Parathyroid adenoma (tissue), 2 donors: ENCODE measurements at regions not wholly inside any gene's neighbourhood (a gene's known extent, or its start where the extent isn't known, plus 50 kb on each side); places are given as distances from the start of the nearest gene placed in this dataset.

Experiments used
- H2AFZ ChIP-seq: fragments of 300-600 bp; sonication (generic); one replicate; pipeline ENCODE4 v1.7.0; 2017; ENCODE audit warnings: antibody characterized with exemption, mild to moderate bottlenecking
- H3K27ac ChIP-seq: fragments of 300-600 bp; sonication (generic); one replicate; pipeline ENCODE4 v1.7.0; 2017
- H3K27me3 ChIP-seq: fragments of 300-600 bp; sonication (generic); one replicate; pipeline ENCODE4 v1.7.0; 2017; ENCODE audit warnings: low read length; ENCODE audit not compliant: control insufficient read depth, insufficient read depth
- H3K36me3 ChIP-seq: fragments of 300-600 bp; sonication (generic); one replicate; pipeline ENCODE4 v1.7.0; 2017; ENCODE audit warnings: low read length; ENCODE audit not compliant: control insufficient read depth, insufficient read depth
- H3K4me1 ChIP-seq: fragments of 300-600 bp; sonication (generic); one replicate; pipeline ENCODE4 v1.7.0; 2017; ENCODE audit warnings: control low read depth
- H3K4me2 ChIP-seq: fragments of 300-600 bp; sonication (generic); one replicate; pipeline ENCODE4 v1.7.0; 2017; ENCODE audit warnings: low read length
- H3K4me3 ChIP-seq: fragments of 300-600 bp; sonication (generic); one replicate; pipeline ENCODE4 v1.7.0; 2017; ENCODE audit warnings: low read depth, low read length
- H3K79me2 ChIP-seq: fragments of 300-600 bp; sonication (generic); one replicate; pipeline ENCODE4 v1.7.0; 2017; ENCODE audit warnings: control low read depth
- H3K9ac ChIP-seq: fragments of 300-600 bp; sonication (generic); one replicate; pipeline ENCODE4 v1.7.0; 2017; ENCODE audit warnings: mild to moderate bottlenecking
- H3K9me3 ChIP-seq: fragments of 300-600 bp; sonication (generic); one replicate; pipeline ENCODE4 v1.7.0; 2017; ENCODE audit warnings: low read length; ENCODE audit not compliant: control insufficient read depth
- TF ChIP-seq, protein P1 (sequence below): fragments of 300-600 bp; sonication (generic); IDR thresholded peaks from one replicate; pipeline ENCODE4 v1.7.0; 2017; ENCODE audit warnings: antibody characterized with exemption, mild to moderate bottlenecking
- donor health status: primary hyperparathyroidism.

DNA sequence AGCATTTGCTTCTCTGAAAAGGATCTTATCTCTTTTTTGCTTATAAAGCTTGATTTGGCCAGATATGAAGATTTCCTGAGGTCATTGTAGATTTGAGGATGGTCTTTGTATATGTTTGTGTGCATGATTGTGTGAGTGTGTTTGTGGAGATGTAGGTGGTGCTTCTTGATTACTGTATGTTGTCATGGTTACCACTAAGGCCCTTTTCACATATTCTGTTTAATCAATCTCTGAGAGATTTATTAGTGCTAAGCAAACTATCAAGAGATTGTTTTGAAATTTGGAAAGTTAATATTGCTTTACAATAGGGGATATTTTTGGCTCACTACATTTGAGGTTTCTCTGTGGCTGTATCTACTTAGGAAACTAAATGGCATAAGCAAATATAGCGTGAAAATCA, 191.7 kb downstream of the S1PR1 start:
- Histone ChIP-seq H3K27me3 (no peaks in the 10 kb centered on the region), H2AFZ (no peak overlapping the region), H3K36me3 (no peaks in the 10 kb centered on the region), H3K4me2 (no peak overlapping the region), H3K9me3 (no peaks in the 10 kb centered on the region), H3K4me3 (no peak overlapping the region), H3K9ac (no peak overlapping the region), H3K79me2 (no peaks in the 10 kb centered on the region), H3K27ac (no peak overlapping the region), H3K4me1 (no peaks in the 10 kb centered on the region)
- TF ChIP-seq, protein P1, sequence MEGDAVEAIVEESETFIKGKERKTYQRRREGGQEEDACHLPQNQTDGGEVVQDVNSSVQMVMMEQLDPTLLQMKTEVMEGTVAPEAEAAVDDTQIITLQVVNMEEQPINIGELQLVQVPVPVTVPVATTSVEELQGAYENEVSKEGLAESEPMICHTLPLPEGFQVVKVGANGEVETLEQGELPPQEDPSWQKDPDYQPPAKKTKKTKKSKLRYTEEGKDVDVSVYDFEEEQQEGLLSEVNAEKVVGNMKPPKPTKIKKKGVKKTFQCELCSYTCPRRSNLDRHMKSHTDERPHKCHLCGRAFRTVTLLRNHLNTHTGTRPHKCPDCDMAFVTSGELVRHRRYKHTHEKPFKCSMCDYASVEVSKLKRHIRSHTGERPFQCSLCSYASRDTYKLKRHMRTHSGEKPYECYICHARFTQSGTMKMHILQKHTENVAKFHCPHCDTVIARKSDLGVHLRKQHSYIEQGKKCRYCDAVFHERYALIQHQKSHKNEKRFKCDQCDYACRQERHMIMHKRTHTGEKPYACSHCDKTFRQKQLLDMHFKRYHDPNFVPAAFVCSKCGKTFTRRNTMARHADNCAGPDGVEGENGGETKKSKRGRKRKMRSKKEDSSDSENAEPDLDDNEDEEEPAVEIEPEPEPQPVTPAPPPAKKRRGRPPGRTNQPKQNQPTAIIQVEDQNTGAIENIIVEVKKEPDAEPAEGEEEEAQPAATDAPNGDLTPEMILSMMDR, result no peak

DNA sequence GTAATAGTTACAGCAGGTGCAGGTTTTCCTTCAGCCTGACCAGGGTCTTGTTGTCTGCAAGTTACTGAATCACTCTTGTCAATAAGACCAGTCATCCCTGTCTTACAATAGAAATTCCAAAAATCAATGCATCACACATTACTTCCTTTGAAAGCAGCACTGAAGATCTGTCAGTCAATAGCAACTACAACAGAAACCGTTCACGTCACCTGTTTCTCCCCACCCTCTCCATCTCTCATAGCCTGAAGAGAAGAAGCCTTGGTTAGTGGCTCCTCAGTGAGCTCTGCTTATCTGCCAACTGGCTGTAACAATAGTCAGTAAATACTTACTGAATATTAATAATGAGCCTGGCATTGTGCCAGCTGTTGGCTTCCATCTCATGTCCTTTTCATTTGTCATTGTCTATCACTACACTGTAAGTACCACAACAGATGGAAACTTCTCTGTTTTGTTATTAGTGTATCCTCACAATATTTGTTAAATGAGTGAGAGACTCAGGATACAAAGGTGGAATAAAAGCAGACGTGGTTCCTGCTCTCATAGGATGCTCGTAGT, 195.2 kb downstream of the S1PR1 start:
- no peaks in the 10 kb centered on the region for H3K9me3 ChIP-seq
- no peak overlapping the region for H3K9ac ChIP-seq
- no peak overlapping the region for H3K4me2 ChIP-seq
- H3K36me3 ChIP-seq, result no peaks in the 10 kb centered on the region
- no peak overlapping the region for H2AFZ ChIP-seq
- TF ChIP-seq, protein P1, result no peak
- H3K27ac ChIP-seq, result no peak overlapping the region
- no peaks in the 10 kb centered on the region for H3K4me1 ChIP-seq
- no peaks in the 10 kb centered on the region for H3K79me2 ChIP-seq
- no peak overlapping the region for H3K4me3 ChIP-seq
- H3K27me3 ChIP-seq, result no peaks in the 10 kb centered on the region

DNA sequence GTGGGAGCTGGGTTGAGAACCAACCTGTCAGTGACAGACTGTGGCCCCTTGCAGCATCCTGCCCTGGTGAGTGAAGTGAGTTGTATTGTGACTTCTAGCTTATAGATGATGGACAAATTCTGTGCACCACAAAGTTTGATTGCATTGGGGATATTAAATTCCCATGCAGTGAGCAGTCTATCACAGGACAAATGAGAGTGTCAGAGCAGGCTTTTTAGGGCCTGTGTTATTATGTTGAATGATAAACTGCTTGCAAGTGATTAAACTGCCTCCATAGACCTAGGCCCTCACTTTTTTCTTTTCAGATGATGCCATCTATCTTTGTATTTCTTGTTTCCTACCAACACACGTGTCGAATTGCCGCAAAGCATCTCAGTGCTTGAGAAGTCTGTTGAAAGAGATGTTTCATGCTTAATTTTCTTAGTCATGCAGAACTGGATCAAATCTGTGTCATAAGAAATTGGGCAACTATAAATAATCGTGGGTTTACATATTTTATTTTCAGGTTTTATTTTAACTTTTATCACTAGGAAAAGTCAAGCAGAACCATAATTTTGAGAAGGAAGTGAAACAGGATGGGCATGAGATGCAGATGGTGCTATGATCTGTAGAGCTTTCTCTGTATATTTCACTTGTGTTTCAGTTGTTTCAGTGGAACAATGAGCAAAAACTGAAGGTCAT, 199.2 kb downstream of the S1PR1 start:
- Histone ChIP-seq H3K36me3 (no peaks in the 10 kb centered on the region), H3K9ac (no peak overlapping the region), H3K27me3 (no peaks in the 10 kb centered on the region), H3K79me2 (no peaks in the 10 kb centered on the region), H3K9me3 (no peaks in the 10 kb centered on the region), H2AFZ (no peak overlapping the region), H3K4me2 (no peak overlapping the region), H3K4me1 (no peaks in the 10 kb centered on the region), H3K4me3 (no peak overlapping the region), H3K27ac (no peak overlapping the region)
- TF ChIP-seq, protein P1, result no peak

DNA sequence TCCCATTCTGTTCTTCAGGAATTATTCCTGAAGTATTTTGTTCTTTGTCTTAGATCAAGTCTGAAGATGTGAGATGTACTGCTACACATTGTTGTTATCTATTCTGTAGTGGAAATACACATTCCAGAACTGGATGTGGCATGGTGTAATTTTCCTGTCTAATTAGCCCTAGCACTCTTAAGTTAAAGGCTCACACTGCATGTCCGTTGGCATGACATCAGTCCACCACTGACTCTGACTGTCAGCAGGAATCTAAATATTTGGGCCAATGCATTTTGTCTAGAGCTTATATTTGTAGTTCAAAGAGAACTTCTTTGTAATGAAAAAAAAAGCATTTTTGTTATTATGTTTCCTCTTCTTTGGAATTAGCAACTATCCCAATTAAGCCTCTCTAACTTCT, 201.0 kb downstream of the S1PR1 start:
- TF ChIP-seq, protein P1, result no peak
- no peaks in the 10 kb centered on the region for H3K27me3 ChIP-seq
- H3K9ac ChIP-seq, result no peak overlapping the region
- no peak overlapping the region for H2AFZ ChIP-seq
- H3K4me1 ChIP-seq, result no peaks in the 10 kb centered on the region
- no peaks in the 10 kb centered on the region for H3K79me2 ChIP-seq
- H3K4me3 ChIP-seq, result no peak overlapping the region
- H3K4me2 ChIP-seq, result no peak overlapping the region
- H3K36me3 ChIP-seq, result no peaks in the 10 kb centered on the region
- H3K27ac ChIP-seq, result no peak overlapping the region
- no peaks in the 10 kb centered on the region for H3K9me3 ChIP-seq

DNA sequence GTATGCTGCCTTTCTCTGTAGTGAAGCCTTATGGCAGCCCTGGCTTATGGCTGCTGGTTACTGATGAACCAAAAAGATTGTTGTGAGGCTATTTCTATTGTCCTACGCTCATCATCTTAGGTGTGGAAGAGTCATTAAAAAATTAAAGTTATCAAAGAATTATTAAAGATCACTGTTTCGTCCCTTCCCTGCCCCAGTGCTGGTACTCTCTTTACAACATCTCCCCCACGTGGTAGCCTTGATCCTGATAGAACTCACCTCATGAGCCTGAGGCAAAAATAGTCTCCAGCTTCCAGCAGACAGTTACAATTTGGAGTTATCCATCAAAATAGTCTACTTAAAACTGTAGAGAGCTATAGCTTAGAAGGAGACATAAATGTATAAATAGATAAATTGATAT, 201.5 kb downstream of the S1PR1 start:
- Histone ChIP-seq H3K4me3 (no peak overlapping the region), H3K27me3 (no peaks in the 10 kb centered on the region), H3K79me2 (no peaks in the 10 kb centered on the region), H3K36me3 (no peaks in the 10 kb centered on the region), H3K4me1 (no peaks in the 10 kb centered on the region), H2AFZ (no peak overlapping the region), H3K27ac (no peak overlapping the region), H3K9ac (no peak overlapping the region), H3K9me3 (no peaks in the 10 kb centered on the region), H3K4me2 (no peak overlapping the region)
- TF ChIP-seq, protein P1, result no peak
